Embryonic facial prominence (tissue), 1 donor: ENCODE measurements at regions not wholly inside any gene's neighbourhood (a gene's known extent, or its start where the extent isn't known, plus 50 kb on each side); places are given as distances from the start of the nearest gene placed in this dataset.

Experiments
- DNase-seq: peaks from one replicate; pipeline ENCODE4 v3.0.0-alpha.2; 2016; ENCODE audit errors: extremely low spot score

GRCh38 chr4:133476063-133476462 lies 327.0 kb downstream of the PCDH10 start:
- DNase-seq, result no peak

GRCh38 chr4:133474501-133474900 lies 325.4 kb downstream of the PCDH10 start:
- DNase-seq, result no peak

GRCh38 chr4:133472244-133472643 lies 323.1 kb downstream of the PCDH10 start:
- no peak for DNase-seq

- DNase-seq, result no peak
Measured at GRCh38 chr4:133467290-133467947, 318.3 kb downstream of the PCDH10 start.

GRCh38 chr4:133465022-133465421 lies 315.9 kb downstream of the PCDH10 start:
- no peak for DNase-seq

- DNase-seq, result no peak
Measured at GRCh38 chr4:133464311-133464710, 315.2 kb downstream of the PCDH10 start.

GRCh38 chr4:133452678-133453077 lies 303.6 kb downstream of the PCDH10 start:
- DNase-seq, result no peak

GRCh38 chr4:133450813-133451212 lies 301.7 kb downstream of the PCDH10 start:
- no peak for DNase-seq

GRCh38 chr4:133440404-133440803 lies 291.3 kb downstream of the PCDH10 start:
- DNase-seq, result no peak

GRCh38 chr4:133439830-133440229 lies 290.7 kb downstream of the PCDH10 start:
- DNase-seq, result no peak

- DNase-seq, result no peak
Measured at GRCh38 chr4:133424605-133425004, 275.5 kb downstream of the PCDH10 start.

GRCh38 chr4:133403913-133404312 lies 254.8 kb downstream of the PCDH10 start:
- no peak for DNase-seq

- DNase-seq, result no peak
Measured at GRCh38 chr4:133402616-133403015, 253.5 kb downstream of the PCDH10 start.

- no peak for DNase-seq
Measured at GRCh38 chr4:133394971-133395627, 246.0 kb downstream of the PCDH10 start.

- DNase-seq, result no peak
Measured at GRCh38 chr4:133390198-133390855, 241.2 kb downstream of the PCDH10 start.

GRCh38 chr4:133389029-133389428 lies 239.9 kb downstream of the PCDH10 start:
- DNase-seq, result no peak

- DNase-seq, result no peak
Measured at GRCh38 chr4:133385161-133385954, 236.3 kb downstream of the PCDH10 start.

GRCh38 chr4:133379681-133380438 lies 230.8 kb downstream of the PCDH10 start:
- no peak for DNase-seq

GRCh38 chr4:133377286-133377685 lies 228.2 kb downstream of the PCDH10 start:
- no peak for DNase-seq

GRCh38 chr4:133372699-133373098 lies 223.6 kb downstream of the PCDH10 start:
- DNase-seq, result no peak

GRCh38 chr4:133355633-133356032 lies 206.5 kb downstream of the PCDH10 start:
- no peak for DNase-seq

- no peak for DNase-seq
Measured at GRCh38 chr4:133347409-133347808, 198.3 kb downstream of the PCDH10 start.
